ENCODE measurements at regions not wholly inside any gene's neighbourhood (a gene's known extent, or its start where the extent isn't known, plus 50 kb on each side); places are given as distances from the start of the nearest gene placed in this dataset.
"Not testable (repeated sequence)": the region's sequence is repeated elsewhere in the genome, so short reads cannot be mapped to it uniquely, and the experiment has no call there.

DNA sequence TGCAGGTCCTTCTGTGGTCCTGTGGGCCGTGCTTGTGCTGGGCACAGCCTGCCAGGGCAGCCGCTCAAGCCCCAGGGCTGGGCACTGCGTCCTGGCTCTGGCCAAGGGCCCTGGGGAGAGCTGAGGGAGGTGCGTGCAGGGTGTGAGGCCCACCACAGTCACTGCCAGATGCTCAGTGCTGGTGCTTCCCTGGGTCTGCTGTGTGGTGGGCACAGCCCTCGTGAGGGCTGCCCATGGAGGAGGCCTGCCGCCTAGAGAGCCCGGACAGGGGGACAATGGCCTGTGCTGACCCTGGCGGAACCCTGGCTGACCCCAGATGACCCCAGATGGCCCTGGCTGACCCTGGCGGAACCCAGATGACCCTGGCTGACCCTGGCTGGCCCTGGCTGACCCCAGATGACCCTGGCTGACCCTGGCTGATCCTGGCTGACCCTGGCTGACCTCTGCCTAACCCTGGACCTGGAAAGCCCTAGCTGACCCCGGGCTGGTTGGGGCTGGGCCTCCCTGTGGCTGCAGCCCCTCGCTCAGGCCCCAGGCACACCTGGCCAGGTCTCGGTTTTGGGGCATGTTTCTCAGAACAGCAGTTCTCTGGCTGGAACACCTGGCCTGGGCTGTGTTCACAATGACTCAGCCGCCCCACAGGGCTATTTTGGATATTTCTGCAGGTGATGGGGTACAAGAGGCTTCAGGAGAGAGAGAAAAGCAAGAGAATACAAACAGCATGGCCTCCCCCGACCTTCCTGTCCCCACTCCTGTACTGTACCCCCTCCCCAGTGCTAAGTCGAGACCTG lies 55.4 kb downstream of the TMEM121 start:
- no peak for FAIRE-seq
- no peak for TF ChIP-seq CTCF (IDR thresholded peaks at IDR 0.05; ENCODE audit: insufficient read depth, missing control alignments)
- no peak for DNase-seq (ENCODE audit: insufficient read length, low spot score)

GRCh38 chr14:105582639-105583038 lies 56.3 kb downstream of the TMEM121 start:
- no peak for FAIRE-seq
- TF ChIP-seq CTCF (IDR thresholded peaks at IDR 0.05; ENCODE audit: insufficient read depth, missing control alignments): no peak
- DNase-seq (ENCODE audit: insufficient read length, low spot score): no peak

GRCh38 chr14:105583914-105584313 lies 57.5 kb downstream of the TMEM121 start:
- FAIRE-seq; DNase-seq (ENCODE audit: insufficient read length, low spot score): not testable (repeated sequence)

- FAIRE-seq; DNase-seq (ENCODE audit: insufficient read length, low spot score): not testable (repeated sequence)
Measured at GRCh38 chr14:105585290-105585689, 58.9 kb downstream of the TMEM121 start.

- not testable (repeated sequence) for FAIRE-seq
Measured at GRCh38 chr14:105585722-105586121, 59.3 kb downstream of the TMEM121 start.

DNA sequence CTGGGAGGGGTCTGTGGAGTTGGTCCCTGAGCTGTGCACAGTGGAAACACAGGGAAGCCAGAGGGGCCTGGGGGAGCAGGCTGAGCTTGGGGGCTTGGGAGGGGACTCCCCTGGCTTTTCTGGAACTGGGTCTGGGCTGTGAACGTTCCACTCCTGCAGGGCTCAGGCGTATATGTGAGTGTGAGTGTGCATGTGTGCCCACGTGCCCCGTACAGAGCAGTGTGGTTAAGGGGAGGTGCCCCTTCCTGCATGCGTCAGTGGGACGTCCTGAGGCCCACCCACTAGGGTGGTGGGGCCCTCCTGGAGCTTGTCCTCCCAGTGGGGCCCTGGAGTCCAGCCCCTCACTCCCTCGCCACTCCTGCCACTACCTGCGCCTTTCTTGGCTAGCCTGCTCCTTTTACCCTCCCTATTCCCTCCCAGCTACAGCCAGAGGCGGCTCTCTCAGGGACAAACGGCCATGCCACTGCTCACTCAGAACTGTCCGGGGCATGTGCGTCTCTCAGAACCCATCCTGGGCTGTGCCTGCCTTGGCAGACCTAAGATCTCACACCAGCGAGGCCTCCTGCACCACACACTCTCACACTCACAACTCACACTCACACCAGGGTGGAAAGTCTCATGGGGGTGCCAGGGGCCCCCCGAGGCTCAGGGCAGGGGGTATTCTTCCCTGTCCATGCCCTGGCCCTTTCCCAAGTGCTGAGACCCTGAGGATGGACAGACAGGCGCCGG lies 59.9 kb downstream of the TMEM121 start:
- DNase-seq (ENCODE audit: insufficient read length, low spot score); FAIRE-seq: not testable (repeated sequence)

More at GRCh38 chr14:105585722-105586121, 59.3 kb downstream of the TMEM121 start:
- not testable (repeated sequence) for DNase-seq (ENCODE audit: insufficient read length, low spot score)

DNA sequence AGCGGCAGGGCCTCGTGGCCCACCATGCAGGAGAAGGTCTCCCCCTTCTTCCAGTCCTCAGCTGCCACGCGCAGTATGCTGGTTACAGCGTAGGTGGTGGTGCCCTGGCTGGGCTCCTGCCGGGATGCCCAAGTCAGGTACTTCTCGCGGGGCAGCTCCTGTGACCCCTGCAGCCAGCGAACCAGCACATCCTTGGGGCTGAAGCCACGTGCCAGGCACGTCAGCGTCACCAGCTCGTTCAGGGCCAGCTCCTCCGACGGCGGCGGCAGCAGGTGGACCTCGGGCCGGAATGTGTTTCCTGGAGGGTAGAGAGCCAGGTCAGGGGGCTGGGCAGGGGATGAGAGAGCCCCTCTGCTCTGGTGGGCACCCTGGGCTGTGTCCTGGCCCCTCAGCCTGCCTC lies 60.7 kb downstream of the TMEM121 start:
- FAIRE-seq; DNase-seq (ENCODE audit: insufficient read length, low spot score): not testable (repeated sequence)

- not testable (repeated sequence) for FAIRE-seq; DNase-seq (ENCODE audit: insufficient read length, low spot score)
Measured at GRCh38 chr14:105587482-105588235, 61.3 kb downstream of the TMEM121 start.

- TF ChIP-seq CTCF (IDR thresholded peaks at IDR 0.05; ENCODE audit: insufficient read depth, missing control alignments): no peak
- DNase-seq (ENCODE audit: insufficient read length, low spot score): no peak
- FAIRE-seq: no peak
Measured at GRCh38 chr14:105588236-105588860, 62.0 kb downstream of the TMEM121 start.
